ENCODE measurements at regions not wholly inside any gene's neighbourhood (a gene's known extent, or its start where the extent isn't known, plus 50 kb on each side); places are given as distances from the start of the nearest gene placed in this dataset.

DNA sequence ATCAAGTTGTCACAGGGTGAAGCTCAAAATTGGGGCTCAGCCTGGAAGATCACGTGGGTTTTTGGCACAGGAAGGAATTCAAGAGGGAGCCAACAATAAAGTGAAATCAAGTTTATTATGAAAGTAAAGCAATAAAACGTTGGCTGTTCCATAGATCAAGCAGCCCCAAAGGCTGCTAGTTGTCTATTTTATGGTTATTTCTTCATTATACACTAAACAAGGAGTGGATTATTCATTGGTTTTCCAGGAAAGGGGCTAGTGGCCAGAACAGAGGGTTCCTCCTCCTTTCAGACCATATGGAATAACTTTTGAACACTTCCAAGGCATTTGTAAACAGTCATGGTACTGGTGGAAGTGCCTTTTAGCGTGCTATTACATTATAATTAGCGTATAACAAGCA lies 723.5 kb upstream of the ADAMTS5 start:
- TF ChIP-seq, protein P1, sequence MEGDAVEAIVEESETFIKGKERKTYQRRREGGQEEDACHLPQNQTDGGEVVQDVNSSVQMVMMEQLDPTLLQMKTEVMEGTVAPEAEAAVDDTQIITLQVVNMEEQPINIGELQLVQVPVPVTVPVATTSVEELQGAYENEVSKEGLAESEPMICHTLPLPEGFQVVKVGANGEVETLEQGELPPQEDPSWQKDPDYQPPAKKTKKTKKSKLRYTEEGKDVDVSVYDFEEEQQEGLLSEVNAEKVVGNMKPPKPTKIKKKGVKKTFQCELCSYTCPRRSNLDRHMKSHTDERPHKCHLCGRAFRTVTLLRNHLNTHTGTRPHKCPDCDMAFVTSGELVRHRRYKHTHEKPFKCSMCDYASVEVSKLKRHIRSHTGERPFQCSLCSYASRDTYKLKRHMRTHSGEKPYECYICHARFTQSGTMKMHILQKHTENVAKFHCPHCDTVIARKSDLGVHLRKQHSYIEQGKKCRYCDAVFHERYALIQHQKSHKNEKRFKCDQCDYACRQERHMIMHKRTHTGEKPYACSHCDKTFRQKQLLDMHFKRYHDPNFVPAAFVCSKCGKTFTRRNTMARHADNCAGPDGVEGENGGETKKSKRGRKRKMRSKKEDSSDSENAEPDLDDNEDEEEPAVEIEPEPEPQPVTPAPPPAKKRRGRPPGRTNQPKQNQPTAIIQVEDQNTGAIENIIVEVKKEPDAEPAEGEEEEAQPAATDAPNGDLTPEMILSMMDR (IDR thresholded peaks at IDR 0.05; ENCODE audit: insufficient read depth, low read length, poor library complexity, severe bottlenecking): no peak
- no peak for TF ChIP-seq EZH2phosphoT487 (conservative IDR thresholded peaks at IDR 0.05; ENCODE audit: low read length)
- no peaks in the 10 kb centered on the region for H3K27me3 ChIP-seq (ENCODE audit: low read length)
- no peak overlapping the region for H3K9ac ChIP-seq (ENCODE audit: low read length)
- no peaks in the 10 kb centered on the region for H3K79me2 ChIP-seq (ENCODE audit: insufficient read depth, low read length)
- H3K9me2 ChIP-seq (replicated peaks; ENCODE audit: insufficient read depth, low read length): no peaks in the 10 kb centered on the region; the same call in 1 of the 2 replicates
- no peak overlapping the region for H3K4me3 ChIP-seq (ENCODE audit: insufficient read depth, low read length, poor library complexity, severe bottlenecking)
- no peaks in the 10 kb centered on the region for H3F3A ChIP-seq (ENCODE audit: insufficient read depth)
- H3K36me3 ChIP-seq (ENCODE audit: low read length): no peaks in the 10 kb centered on the region
- no peaks in the 10 kb centered on the region for H4K20me1 ChIP-seq (ENCODE audit: low read depth, low read length)
- no peak overlapping the region for H3K4me2 ChIP-seq (ENCODE audit: low read depth, low read length, poor library complexity, severe bottlenecking)
- no peaks in the 10 kb centered on the region for H3K9me3 ChIP-seq (ENCODE audit: insufficient read depth, low read length)
- no peak overlapping the region for H2AFZ ChIP-seq (ENCODE audit: low read depth, low read length, severe bottlenecking)
- H3K27ac ChIP-seq (ENCODE audit: low read depth, low read length): no peak overlapping the region

GRCh38 chr21:27688773-27689172 lies 721.9 kb upstream of the ADAMTS5 start:
- Histone ChIP-seq H3K4me3 (ENCODE audit: insufficient read depth, low read length, poor library complexity, severe bottlenecking) (no peak overlapping the region), H3K79me2 (ENCODE audit: insufficient read depth, low read length) (no peaks in the 10 kb centered on the region), H3K27me3 (ENCODE audit: low read length) (no peaks in the 10 kb centered on the region), H3K9me3 (ENCODE audit: insufficient read depth, low read length) (no peaks in the 10 kb centered on the region), H3K9me2 (replicated peaks; ENCODE audit: insufficient read depth, low read length) (no peaks in the 10 kb centered on the region; the same call in 1 of the 2 replicates), H4K20me1 (ENCODE audit: low read depth, low read length) (no peaks in the 10 kb centered on the region), H3K4me2 (ENCODE audit: low read depth, low read length, poor library complexity, severe bottlenecking) (no peak overlapping the region), H3K36me3 (ENCODE audit: low read length) (no peaks in the 10 kb centered on the region), H3F3A (ENCODE audit: insufficient read depth) (no peaks in the 10 kb centered on the region), H3K27ac (ENCODE audit: low read depth, low read length) (no peak overlapping the region), H2AFZ (ENCODE audit: low read depth, low read length, severe bottlenecking) (no peak overlapping the region), H3K9ac (ENCODE audit: low read length) (no peak overlapping the region)
- TF ChIP-seq EZH2phosphoT487 (conservative IDR thresholded peaks at IDR 0.05; ENCODE audit: low read length): no peak
- TF ChIP-seq, protein P1 (IDR thresholded peaks at IDR 0.05; ENCODE audit: insufficient read depth, low read length, poor library complexity, severe bottlenecking): no peak

DNA sequence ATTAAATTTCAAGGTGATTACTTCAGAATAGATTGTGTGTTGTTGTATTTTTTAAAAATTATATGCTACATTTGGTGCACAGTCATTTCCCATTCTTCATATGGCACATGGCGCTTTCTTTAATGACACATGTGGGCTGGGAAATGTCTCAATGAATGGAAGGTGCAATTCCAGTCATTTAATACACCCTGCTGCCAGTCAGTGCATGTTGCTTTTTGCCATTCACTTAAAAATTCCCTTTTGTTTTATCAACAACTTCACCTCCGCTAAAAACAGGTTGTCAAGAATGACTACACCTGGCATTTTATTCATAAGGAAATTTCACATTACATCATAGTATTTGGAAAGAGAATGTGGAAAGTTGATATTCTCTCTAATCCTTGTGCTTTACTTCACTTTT lies 716.4 kb upstream of the ADAMTS5 start:
- H3K9me2 ChIP-seq (replicated peaks; ENCODE audit: insufficient read depth, low read length): no peaks in the 10 kb centered on the region
- no peaks in the 10 kb centered on the region for H3K79me2 ChIP-seq (ENCODE audit: insufficient read depth, low read length)
- no peak for TF ChIP-seq EZH2phosphoT487 (conservative IDR thresholded peaks at IDR 0.05; ENCODE audit: low read length)
- TF ChIP-seq, protein P1 (IDR thresholded peaks at IDR 0.05; ENCODE audit: insufficient read depth, low read length, poor library complexity, severe bottlenecking): no peak
- no peak overlapping the region for H3K4me2 ChIP-seq (ENCODE audit: low read depth, low read length, poor library complexity, severe bottlenecking)
- no peaks in the 10 kb centered on the region for H3K27me3 ChIP-seq (ENCODE audit: low read length)
- no peak overlapping the region for H3K9ac ChIP-seq (ENCODE audit: low read length)
- H3K9me3 ChIP-seq (ENCODE audit: insufficient read depth, low read length): no peaks in the 10 kb centered on the region
- H2AFZ ChIP-seq (ENCODE audit: low read depth, low read length, severe bottlenecking): no peak overlapping the region
- no peaks in the 10 kb centered on the region for H4K20me1 ChIP-seq (ENCODE audit: low read depth, low read length)
- no peak overlapping the region for H3K27ac ChIP-seq (ENCODE audit: low read depth, low read length)
- H3K4me3 ChIP-seq (ENCODE audit: insufficient read depth, low read length, poor library complexity, severe bottlenecking): no peak overlapping the region
- H3K36me3 ChIP-seq (ENCODE audit: low read length): no peaks in the 10 kb centered on the region
- no peaks in the 10 kb centered on the region for H3F3A ChIP-seq (ENCODE audit: insufficient read depth)
